ENCODE measurements at regions not wholly inside any gene's neighbourhood (a gene's known extent, or its start where the extent isn't known, plus 50 kb on each side); places are given as distances from the start of the nearest gene placed in this dataset.

- H3K36me3 Mint-ChIP-seq (ENCODE audit: low read depth), result peaks cover 7% of the 10 kb centered on the region; the same call in 2 of the 3 replicates
- ATAC-seq, result no peak
Observed at GRCh38 chr12:5226581-5226980, 182.9 kb downstream of the KCNA5 start.

More at GRCh38 chr12:5226581-5226980, 182.9 kb downstream of the KCNA5 start:
- Mint-ChIP-seq H3K27me3 (ENCODE audit: insufficient read depth, low read depth, poor library complexity) (peaks cover under 1% of the 10 kb centered on the region), H3K4me1 (peaks cover 14% of the 10 kb centered on the region), H3K4me3 (no peak overlapping the region), H3K9me3 (peaks cover 11% of the 10 kb centered on the region), H3K27ac (no peak overlapping the region)
- Histone ChIP-seq H4K20me1 (replicated peaks; ENCODE audit: insufficient read depth) (no peaks in the 10 kb centered on the region), H3K27me3 (ENCODE audit: insufficient read depth) (no peaks in the 10 kb centered on the region), H3K9me2 (ENCODE audit: insufficient read depth) (peaks cover 39% of the 10 kb centered on the region), H3K36me3 (ENCODE audit: insufficient read depth) (no peaks in the 10 kb centered on the region; the same call in 1 of the 2 replicates), H3F3A (replicated peaks; ENCODE audit: low read depth) (no peaks in the 10 kb centered on the region), H2AFZ (no peak overlapping the region), H3K4me1 (ENCODE audit: insufficient read depth) (peaks cover 8% of the 10 kb centered on the region), H3K4me2 (no peak overlapping the region), H3K4me3 (no peak overlapping the region), H3K27ac (ENCODE audit: low read depth) (no peak overlapping the region), H3K79me2 (replicated peaks; ENCODE audit: insufficient read depth) (no peaks in the 10 kb centered on the region)
- TF ChIP-seq POLR2AphosphoS5 (IDR thresholded peaks at IDR 0.05; ENCODE audit: low read depth), result no peak
- TF ChIP-seq JUNB (IDR thresholded peaks at IDR 0.05; ENCODE audit: unreplicated experiment), result no peak
- no peak for TF ChIP-seq CREB1 (CRISPR knock-in tag; IDR thresholded peaks at IDR 0.05; ENCODE audit: low read depth)
- no peak for TF ChIP-seq STAT1 (IDR thresholded peaks at IDR 0.05; ENCODE audit: unreplicated experiment)
- TF ChIP-seq EZH2 (IDR thresholded peaks at IDR 0.05; ENCODE audit: low read depth, unreplicated experiment), result no peak
- TF ChIP-seq ZNF331 (CRISPR knock-in tag; IDR thresholded peaks at IDR 0.05; ENCODE audit: low read depth), result no peak
- no peak for TF ChIP-seq REST (IDR thresholded peaks at IDR 0.05; ENCODE audit: unreplicated experiment)
- no peak for TF ChIP-seq ETS1 (IDR thresholded peaks at IDR 0.05)
- no peak for TF ChIP-seq NANOG (IDR thresholded peaks at IDR 0.05; ENCODE audit: borderline replicate concordance)
- TF ChIP-seq ZNF462 (CRISPR knock-in tag; IDR thresholded peaks at IDR 0.05), result no peak
- TF ChIP-seq ZNF114 (CRISPR knock-in tag; IDR thresholded peaks at IDR 0.05), result no peak
- TF ChIP-seq CTCF (conservative IDR thresholded peaks at IDR 0.05; ENCODE audit: low read depth in 2 of 2), result no peak
- TF ChIP-seq EZH2phosphoT487 (IDR thresholded peaks at IDR 0.05; ENCODE audit: unreplicated experiment), result no peak
- DNase-seq (ENCODE audit: low spot score), result no peak
